ENCODE measurements at regions not wholly inside any gene's neighbourhood (a gene's known extent, or its start where the extent isn't known, plus 50 kb on each side); places are given as distances from the start of the nearest gene placed in this dataset.

- in situ Hi-C loops (cut with HindIII; ENCODE audit: low pct_ligation_motif_present, low sequenced_read_pairs): no loop called here
- no peaks in the 10 kb centered on the region for H3K27me3 ChIP-seq (replicated peaks)
- H3K36me3 ChIP-seq (replicated peaks): no peaks in the 10 kb centered on the region
- TF ChIP-seq CTCF (IDR thresholded peaks at IDR 0.05; ENCODE audit: low read depth, low read length, missing control alignments): no peak
- no peak for DNase-seq
- H3K4me3 ChIP-seq (ENCODE audit: low read depth, low read length): no peak overlapping the region
- no peak overlapping the region for H3K27ac ChIP-seq
Observed at GRCh38 chr1:191306916-191307315, 829.3 kb upstream of the BRINP3 start.

GRCh38 chr1:191320062-191320461, 838.2 kb upstream of the RGS18 start:
- in situ Hi-C loops (cut with HindIII; ENCODE audit: low pct_ligation_motif_present, low sequenced_read_pairs): no loop called here
- no peaks in the 10 kb centered on the region for H3K27me3 ChIP-seq (replicated peaks)
- no peaks in the 10 kb centered on the region for H3K36me3 ChIP-seq (replicated peaks)
- no peak for DNase-seq
- no peak overlapping the region for H3K27ac ChIP-seq
- TF ChIP-seq CTCF (IDR thresholded peaks at IDR 0.05; ENCODE audit: low read depth, low read length, missing control alignments): no peak
- no peak overlapping the region for H3K4me3 ChIP-seq (ENCODE audit: low read depth, low read length)

GRCh38 chr1:191327868-191328267, 830.4 kb upstream of the RGS18 start:
- no peaks in the 10 kb centered on the region for H3K36me3 ChIP-seq (replicated peaks)
- H3K27me3 ChIP-seq (replicated peaks): no peaks in the 10 kb centered on the region
- in situ Hi-C loops (cut with HindIII; ENCODE audit: low pct_ligation_motif_present, low sequenced_read_pairs): no loop called here
- no peak for TF ChIP-seq CTCF (IDR thresholded peaks at IDR 0.05; ENCODE audit: low read depth, low read length, missing control alignments)
- no peak overlapping the region for H3K27ac ChIP-seq
- DNase-seq: no peak
- H3K4me3 ChIP-seq (ENCODE audit: low read depth, low read length): no peak overlapping the region

GRCh38 chr1:191343816-191344215, 814.4 kb upstream of the RGS18 start:
- no peaks in the 10 kb centered on the region for H3K27me3 ChIP-seq (replicated peaks)
- no peaks in the 10 kb centered on the region for H3K36me3 ChIP-seq (replicated peaks)
- H3K27ac ChIP-seq: no peak overlapping the region
- in situ Hi-C loops (cut with HindIII; ENCODE audit: low pct_ligation_motif_present, low sequenced_read_pairs): no loop called here
- no peak for DNase-seq
- no peak overlapping the region for H3K4me3 ChIP-seq (ENCODE audit: low read depth, low read length)
- no peak for TF ChIP-seq CTCF (IDR thresholded peaks at IDR 0.05; ENCODE audit: low read depth, low read length, missing control alignments)

- no peak overlapping the region for H3K4me3 ChIP-seq (ENCODE audit: low read depth, low read length)
- TF ChIP-seq CTCF (IDR thresholded peaks at IDR 0.05; ENCODE audit: low read depth, low read length, missing control alignments): no peak
- H3K27ac ChIP-seq: no peak overlapping the region
- in situ Hi-C loops (cut with HindIII; ENCODE audit: low pct_ligation_motif_present, low sequenced_read_pairs): no loop called here
- H3K36me3 ChIP-seq (replicated peaks): no peaks in the 10 kb centered on the region
- H3K27me3 ChIP-seq (replicated peaks): no peaks in the 10 kb centered on the region
- DNase-seq: no peak
Observed at GRCh38 chr1:191346381-191346780, 811.9 kb upstream of the RGS18 start.

GRCh38 chr1:191348328-191348727, 809.9 kb upstream of the RGS18 start:
- Histone ChIP-seq H3K4me3 (ENCODE audit: low read depth, low read length) (no peak overlapping the region), H3K27me3 (replicated peaks) (no peaks in the 10 kb centered on the region), H3K36me3 (replicated peaks) (no peaks in the 10 kb centered on the region), H3K27ac (no peak overlapping the region)
- DNase-seq: no peak
- in situ Hi-C loops (cut with HindIII; ENCODE audit: low pct_ligation_motif_present, low sequenced_read_pairs): no loop called here
- TF ChIP-seq CTCF (IDR thresholded peaks at IDR 0.05; ENCODE audit: low read depth, low read length, missing control alignments): no peak
